Brain microvascular endothelial cell (primary cell): ENCODE measurements at regions not wholly inside any gene's neighbourhood (a gene's known extent, or its start where the extent isn't known, plus 50 kb on each side); places are given as distances from the start of the nearest gene placed in this dataset.

ENCODE experiments used
- DNase-seq: peaks from one replicate; pipeline ENCODE4 v3.0.0-alpha.2; 2020
- H3K27ac ChIP-seq: fragments of 250-450 bp; sonication (Bioruptor Pico); 2 replicates; pipeline ENCODE4 v1.5.1; 2020; ENCODE audit warnings: mild to moderate bottlenecking, moderate library complexity
- H3K27me3 ChIP-seq: fragments of 250-450 bp; sonication (Bioruptor Pico); replicated peaks from 2 replicates; pipeline ENCODE4 v1.5.1; 2020; ENCODE audit warnings: mild to moderate bottlenecking
- H3K36me3 ChIP-seq: fragments of 250-450 bp; sonication (Bioruptor Pico); replicated peaks from 2 replicates; pipeline ENCODE4 v1.5.1; 2020; ENCODE audit warnings: mild to moderate bottlenecking
- H3K4me3 ChIP-seq: 2 replicates; pipeline ENCODE4 v1.5.1; 2011; ENCODE audit warnings: low read depth, mild to moderate bottlenecking, control low read depth, low read length, moderate library complexity
- in situ Hi-C: cut with HindIII; loops from 2 replicates; pipeline ENCODE4 v1.10.0; 2017; ENCODE audit warnings: low sequenced_read_pairs, low pct_ligation_motif_present
- TF ChIP-seq, protein P1 (sequence below): IDR thresholded peaks from 2 replicates; pipeline ENCODE4 v1.5.1; 2011; ENCODE audit warnings: low read depth, mild to moderate bottlenecking, moderate library complexity, low read length, control low read depth, inconsistent platforms; ENCODE audit errors: missing control alignments

GRCh38 chr12:112589275-112589674 is 170.5 kb downstream of the PTPN11 start:
- Histone ChIP-seq H3K27ac (no peak overlapping the region), H3K27me3 (no peaks in the 10 kb centered on the region), H3K36me3 (no peaks in the 10 kb centered on the region), H3K4me3 (no peak overlapping the region)
- no peak for DNase-seq
- in situ Hi-C loops = no loop called here
- TF ChIP-seq, protein P1, sequence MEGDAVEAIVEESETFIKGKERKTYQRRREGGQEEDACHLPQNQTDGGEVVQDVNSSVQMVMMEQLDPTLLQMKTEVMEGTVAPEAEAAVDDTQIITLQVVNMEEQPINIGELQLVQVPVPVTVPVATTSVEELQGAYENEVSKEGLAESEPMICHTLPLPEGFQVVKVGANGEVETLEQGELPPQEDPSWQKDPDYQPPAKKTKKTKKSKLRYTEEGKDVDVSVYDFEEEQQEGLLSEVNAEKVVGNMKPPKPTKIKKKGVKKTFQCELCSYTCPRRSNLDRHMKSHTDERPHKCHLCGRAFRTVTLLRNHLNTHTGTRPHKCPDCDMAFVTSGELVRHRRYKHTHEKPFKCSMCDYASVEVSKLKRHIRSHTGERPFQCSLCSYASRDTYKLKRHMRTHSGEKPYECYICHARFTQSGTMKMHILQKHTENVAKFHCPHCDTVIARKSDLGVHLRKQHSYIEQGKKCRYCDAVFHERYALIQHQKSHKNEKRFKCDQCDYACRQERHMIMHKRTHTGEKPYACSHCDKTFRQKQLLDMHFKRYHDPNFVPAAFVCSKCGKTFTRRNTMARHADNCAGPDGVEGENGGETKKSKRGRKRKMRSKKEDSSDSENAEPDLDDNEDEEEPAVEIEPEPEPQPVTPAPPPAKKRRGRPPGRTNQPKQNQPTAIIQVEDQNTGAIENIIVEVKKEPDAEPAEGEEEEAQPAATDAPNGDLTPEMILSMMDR = no peak

- Histone ChIP-seq H3K36me3 (no peaks in the 10 kb centered on the region), H3K27ac (no peak overlapping the region), H3K27me3 (no peaks in the 10 kb centered on the region), H3K4me3 (no peak overlapping the region)
- in situ Hi-C loops = no loop called here
- no peak for DNase-seq
- TF ChIP-seq, protein P1 = no peak
Measured at GRCh38 chr12:112590281-112590680, 171.5 kb downstream of the PTPN11 start.

DNA sequence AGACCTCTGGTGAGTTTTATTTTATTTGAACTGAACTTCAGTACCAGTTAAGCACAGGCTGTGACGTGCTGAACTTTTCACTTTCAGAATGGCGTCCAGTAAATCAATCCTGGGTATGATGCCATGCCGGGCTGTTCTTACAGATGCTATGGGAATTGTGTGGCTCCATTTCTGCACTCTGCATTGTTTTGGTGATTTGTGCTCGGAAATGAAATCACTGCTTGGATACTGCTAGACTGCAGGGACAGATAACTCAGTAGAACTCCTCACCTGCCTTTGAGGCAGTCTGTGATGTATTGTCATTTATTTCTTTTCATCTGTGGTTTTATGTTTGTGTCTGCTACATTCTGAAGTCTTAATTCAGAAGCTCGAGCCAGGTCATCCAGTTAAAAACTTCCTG is 172.7 kb downstream of the PTPN11 start:
- no peaks in the 10 kb centered on the region for H3K36me3 ChIP-seq
- no peak for DNase-seq
- H3K27ac ChIP-seq = no peak overlapping the region
- in situ Hi-C loops = no loop called here
- no peak overlapping the region for H3K4me3 ChIP-seq
- no peaks in the 10 kb centered on the region for H3K27me3 ChIP-seq
- TF ChIP-seq, protein P1 = no peak

GRCh38 chr12:112595410-112595809 is 176.7 kb downstream of the PTPN11 start:
- H3K4me3 ChIP-seq = no peak overlapping the region
- no peak for DNase-seq
- no peaks in the 10 kb centered on the region for H3K36me3 ChIP-seq
- in situ Hi-C loops = no loop called here
- TF ChIP-seq, protein P1 = no peak
- H3K27ac ChIP-seq = no peak overlapping the region
- H3K27me3 ChIP-seq = no peaks in the 10 kb centered on the region

GRCh38 chr12:112597986-112598385 is 179.2 kb downstream of the PTPN11 start:
- Histone ChIP-seq H3K27ac (no peak overlapping the region), H3K36me3 (no peaks in the 10 kb centered on the region), H3K27me3 (no peaks in the 10 kb centered on the region), H3K4me3 (no peak overlapping the region)
- TF ChIP-seq, protein P1 = no peak
- DNase-seq = no peak
- in situ Hi-C loops = no loop called here

DNA sequence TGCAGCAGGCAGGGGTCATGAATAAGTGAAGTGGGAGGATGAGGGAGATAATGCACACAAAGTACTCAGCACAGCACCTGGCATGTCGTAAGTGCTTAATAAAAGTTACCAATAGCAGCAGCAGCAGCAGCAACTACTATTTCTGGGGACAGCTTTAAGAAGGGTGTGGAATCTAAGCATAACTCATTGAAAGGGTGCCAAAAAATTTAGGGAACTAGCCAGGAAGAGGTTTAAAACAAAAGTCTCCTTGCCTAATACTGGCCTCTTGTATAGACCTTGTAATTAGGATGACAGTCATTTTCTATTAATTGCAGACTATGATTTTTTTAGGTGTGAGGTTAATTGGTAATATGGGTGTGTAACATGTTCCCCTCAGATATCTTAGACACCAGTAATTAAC is 179.9 kb downstream of the PTPN11 start:
- TF ChIP-seq, protein P1 = no peak
- in situ Hi-C loops = no loop called here
- no peaks in the 10 kb centered on the region for H3K27me3 ChIP-seq
- no peak overlapping the region for H3K4me3 ChIP-seq
- H3K27ac ChIP-seq = no peak overlapping the region
- DNase-seq = no peak
- H3K36me3 ChIP-seq = no peaks in the 10 kb centered on the region
